ENCODE measurements at regions not wholly inside any gene's neighbourhood (a gene's known extent, or its start where the extent isn't known, plus 50 kb on each side); places are given as distances from the start of the nearest gene placed in this dataset.

DNA sequence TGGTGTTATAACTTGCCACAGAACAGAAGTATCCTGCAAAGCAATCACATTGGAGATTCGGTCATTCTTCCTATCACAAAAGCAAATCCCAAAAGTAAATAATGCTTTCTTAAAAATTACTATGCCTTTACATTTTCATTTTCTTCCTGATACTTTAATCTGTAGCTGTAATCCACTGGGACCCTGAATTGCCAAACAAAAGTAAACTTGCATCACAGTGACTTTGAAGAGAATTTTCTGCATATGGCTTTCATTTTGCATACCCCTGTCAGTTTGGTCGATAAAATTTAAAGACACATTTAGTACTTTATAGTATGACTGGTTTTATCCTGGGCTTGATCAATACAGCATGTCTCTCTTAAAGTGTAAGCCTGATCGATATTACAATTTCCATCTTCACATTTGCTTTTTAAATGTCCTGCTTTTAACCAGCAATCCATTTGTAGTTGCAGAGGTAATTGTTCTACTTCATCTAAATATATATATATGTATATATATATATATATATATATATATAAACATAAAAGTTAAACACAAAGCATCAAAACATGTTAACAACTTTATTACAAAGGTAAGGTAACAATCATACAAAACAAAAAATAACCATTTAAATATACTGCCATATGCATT lies 53.7 kb upstream of the PLEKHA5 start:
- TF ChIP-seq, protein P1, sequence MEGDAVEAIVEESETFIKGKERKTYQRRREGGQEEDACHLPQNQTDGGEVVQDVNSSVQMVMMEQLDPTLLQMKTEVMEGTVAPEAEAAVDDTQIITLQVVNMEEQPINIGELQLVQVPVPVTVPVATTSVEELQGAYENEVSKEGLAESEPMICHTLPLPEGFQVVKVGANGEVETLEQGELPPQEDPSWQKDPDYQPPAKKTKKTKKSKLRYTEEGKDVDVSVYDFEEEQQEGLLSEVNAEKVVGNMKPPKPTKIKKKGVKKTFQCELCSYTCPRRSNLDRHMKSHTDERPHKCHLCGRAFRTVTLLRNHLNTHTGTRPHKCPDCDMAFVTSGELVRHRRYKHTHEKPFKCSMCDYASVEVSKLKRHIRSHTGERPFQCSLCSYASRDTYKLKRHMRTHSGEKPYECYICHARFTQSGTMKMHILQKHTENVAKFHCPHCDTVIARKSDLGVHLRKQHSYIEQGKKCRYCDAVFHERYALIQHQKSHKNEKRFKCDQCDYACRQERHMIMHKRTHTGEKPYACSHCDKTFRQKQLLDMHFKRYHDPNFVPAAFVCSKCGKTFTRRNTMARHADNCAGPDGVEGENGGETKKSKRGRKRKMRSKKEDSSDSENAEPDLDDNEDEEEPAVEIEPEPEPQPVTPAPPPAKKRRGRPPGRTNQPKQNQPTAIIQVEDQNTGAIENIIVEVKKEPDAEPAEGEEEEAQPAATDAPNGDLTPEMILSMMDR (IDR thresholded peaks at IDR 0.05) = no peak
- no peak for TF ChIP-seq POLR2A (IDR thresholded peaks at IDR 0.05)
